ENCODE measurements at regions not wholly inside any gene's neighbourhood (a gene's known extent, or its start where the extent isn't known, plus 50 kb on each side); places are given as distances from the start of the nearest gene placed in this dataset.

GRCh38 chr2:15720561-15721307 is 129.1 kb downstream of the DDX1 start:
- DNase-seq: no peak

- DNase-seq: no peak
Observed at GRCh38 chr2:15721411-15722067, 129.9 kb downstream of the DDX1 start.

GRCh38 chr2:15722980-15723379 is 131.3 kb downstream of the DDX1 start:
- no peak for DNase-seq

GRCh38 chr2:15724235-15724634 is 132.6 kb downstream of the DDX1 start:
- DNase-seq: no peak

- DNase-seq: no peak
Observed at GRCh38 chr2:15725101-15725781, 133.6 kb downstream of the DDX1 start.

GRCh38 chr2:15725782-15726112 is 134.1 kb downstream of the DDX1 start:
- no peak for DNase-seq

- no peak for DNase-seq
Observed at GRCh38 chr2:15726321-15727057, 134.8 kb downstream of the DDX1 start.

GRCh38 chr2:15727396-15728244 is 136.0 kb downstream of the DDX1 start:
- no peak for DNase-seq

GRCh38 chr2:15728245-15728938 is 136.7 kb downstream of the DDX1 start:
- no peak for DNase-seq

- no peak for DNase-seq
Observed at GRCh38 chr2:15729001-15729400, 137.3 kb downstream of the DDX1 start.

- DNase-seq: no peak
Observed at GRCh38 chr2:15729709-15730544, 138.3 kb downstream of the DDX1 start.

- DNase-seq: no peak
Observed at GRCh38 chr2:15730545-15731212, 139.0 kb downstream of the DDX1 start.

GRCh38 chr2:15731213-15731888 is 139.7 kb downstream of the DDX1 start:
- DNase-seq: no peak

GRCh38 chr2:15731889-15732271 is 140.2 kb downstream of the DDX1 start:
- no peak for DNase-seq

GRCh38 chr2:15732341-15733077 is 140.8 kb downstream of the DDX1 start:
- DNase-seq: no peak

- no peak for DNase-seq
Observed at GRCh38 chr2:15733867-15734673, 142.4 kb downstream of the DDX1 start.

GRCh38 chr2:15734674-15735483 is 143.2 kb downstream of the DDX1 start:
- DNase-seq: no peak
